ENCODE measurements at regions not wholly inside any gene's neighbourhood (a gene's known extent, or its start where the extent isn't known, plus 50 kb on each side); places are given as distances from the start of the nearest gene placed in this dataset.
"Not testable (repeated sequence)": the region's sequence is repeated elsewhere in the genome, so short reads cannot be mapped to it uniquely, and the experiment has no call there.

GRCh38 chr12:131564138-131564727 is 146.7 kb upstream of the SFSWAP start:
- H4K20me1 ChIP-seq (ENCODE audit: insufficient read depth, low read length); dilution Hi-C loops (cut with HindIII; ENCODE audit: low sequenced_read_pairs, unreplicated experiment); in situ Hi-C loops (cut with MboI; ENCODE audit: low sequenced_read_pairs); H3K14ac ChIP-seq (replicated peaks; ENCODE audit: low read depth, low read length); H2AK9ac ChIP-seq (replicated peaks; ENCODE audit: low read depth, low read length, poor library complexity); H3K56ac ChIP-seq (ENCODE audit: extremely low read depth, insufficient read depth, low read length); H3K9me1 ChIP-seq (ENCODE audit: insufficient read depth, low read length); intact Hi-C loops (cut with micrococcal nuclease); H4K5ac ChIP-seq (ENCODE audit: low read depth, low read length); H2AFZ ChIP-seq (replicated peaks; ENCODE audit: low read length, poor library complexity); H2BK120ac ChIP-seq (ENCODE audit: low read depth, low read length); POLR2A ChIA-PET (ENCODE audit: unreplicated experiment); H2BK20ac ChIP-seq (ENCODE audit: low read depth, low read length); H2BK15ac ChIP-seq (ENCODE audit: low read depth, low read length); H3K36me3 ChIP-seq (ENCODE audit: control insufficient read depth, insufficient read depth, low read length); H3K4me3 ChIP-seq (ENCODE audit: insufficient read depth, low read depth, low read length); H4K91ac ChIP-seq (ENCODE audit: insufficient read depth, low read depth, low read length); H3K23ac ChIP-seq (ENCODE audit: low read depth, low read length); H3K4me2 ChIP-seq (ENCODE audit: low read depth, low read length); H3K18ac ChIP-seq (ENCODE audit: low read depth, low read length); H3K4ac ChIP-seq (ENCODE audit: low read depth, low read length); H4K8ac ChIP-seq (ENCODE audit: low read depth in 2 of 2, low read length in 2 of 2); H3K9me3 ChIP-seq (ENCODE audit: control insufficient read depth, insufficient read depth, low read length); H3K4me1 ChIP-seq (ENCODE audit: control insufficient read depth, insufficient read depth, low read length); H2AK5ac ChIP-seq (ENCODE audit: low read depth, low read length); H3K9ac ChIP-seq (ENCODE audit: low read depth, low read length); H3K79me1 ChIP-seq (ENCODE audit: low read depth in 1 of 2, low read length in 2 of 2); H2BK5ac ChIP-seq (ENCODE audit: low read depth, low read length, poor library complexity, severe bottlenecking); H3K27me3 ChIP-seq (ENCODE audit: control insufficient read depth, insufficient read depth, low read length); ATAC-seq (ENCODE audit: low read depth); DNase-seq; CTCF ChIA-PET; H3K27ac ChIP-seq (ENCODE audit: insufficient read depth, low read length); BruUV-seq (replicated peaks): not testable (repeated sequence)
- 18% methylated on average over 3 of the region's 12 CpGs; no CpG with 5 or more reads in 1 of the 2 experiments for WGBS, 2 experiments (ENCODE audit: extremely low coverage in 2 of 2, insufficient read length in 1 of 2)

Measured in IMR-90 (cell line).